ENCODE measurements at regions not wholly inside any gene's neighbourhood (a gene's known extent, or its start where the extent isn't known, plus 50 kb on each side); places are given as distances from the start of the nearest gene placed in this dataset.

- Histone ChIP-seq H4K20me1 (ENCODE audit: insufficient read depth, low read length) (no peaks in the 10 kb centered on the region), H3K4me2 (ENCODE audit: low read depth, low read length) (no peak overlapping the region), H2AFZ (ENCODE audit: low read length) (no peak overlapping the region), H3K4me1 (ENCODE audit: insufficient read depth, low read length) (no peaks in the 10 kb centered on the region), H3K27me3 (ENCODE audit: control insufficient read depth in 1 of 2, insufficient read depth in 2 of 2, low read length in 2 of 2) (no peaks in the 10 kb centered on the region), H3K4me3 (replicated peaks in 1 of 3; ENCODE audit: insufficient read depth in 1 of 3, low read depth in 2 of 3, low read length in 3 of 3) (no peak overlapping the region), H3K27ac (ENCODE audit: extremely low read length, insufficient read depth, low read length) (no peak overlapping the region), H3K9ac (ENCODE audit: insufficient read depth, low read depth, low read length) (no peak overlapping the region), H3K36me3 (replicated peaks in 1 of 2; ENCODE audit: control insufficient read depth in 1 of 2, insufficient read depth in 2 of 2, low read length in 2 of 2) (no peaks in the 10 kb centered on the region), H3K9me3 (ENCODE audit: low read length) (no peaks in the 10 kb centered on the region), H3K79me2 (ENCODE audit: insufficient read depth, low read length) (no peaks in the 10 kb centered on the region)
- ChIA-PET CTCF (ENCODE audit: low intra/inter-chr PET ratio, low total read pairs) (no interaction called here), POLR2A (no interaction called here)
- TF ChIP-seq ZNF687 (CRISPR knock-in tag; IDR thresholded peaks at IDR 0.05) (no peak), ZNF766 (CRISPR knock-in tag; IDR thresholded peaks at IDR 0.05; ENCODE audit: borderline replicate concordance) (no peak), GATAD2A (CRISPR knock-in tag; IDR thresholded peaks at IDR 0.05) (no peak), ZNF879 (CRISPR knock-in tag; IDR thresholded peaks at IDR 0.05) (no peak), ZFP82 (CRISPR knock-in tag; IDR thresholded peaks at IDR 0.05; ENCODE audit: borderline replicate concordance) (no peak), ZNF615 (CRISPR knock-in tag; IDR thresholded peaks at IDR 0.05; ENCODE audit: borderline replicate concordance) (no peak), ZNF572 (CRISPR knock-in tag; IDR thresholded peaks at IDR 0.05) (no peak), ZFP41 (CRISPR knock-in tag; IDR thresholded peaks at IDR 0.05; ENCODE audit: borderline replicate concordance) (no peak), MIER2 (CRISPR knock-in tag; IDR thresholded peaks at IDR 0.05) (no peak), EZH2 (conservative IDR thresholded peaks at IDR 0.05; ENCODE audit: low read depth, low read length) (no peak)
- no TSS peak for BruUV-seq (replicated peaks)
- ATAC-seq (no peak), DNase-seq (ENCODE audit: low spot score) (no peak), FAIRE-seq (no peak)
- in situ Hi-C loops (cut with HindIII; ENCODE audit: extremely low pct_ligation_motif_present, low pct_unique_long_range_greater_than_20kb), result no loop called here
- intact Hi-C loops (cut with micrococcal nuclease; ENCODE audit: unreplicated experiment), result no loop called here
Observed at GRCh38 chr9:80191108-80191507, 619.3 kb downstream of the TLE4 start.
